HL-60 (cell line): ENCODE measurements at regions not wholly inside any gene's neighbourhood (a gene's known extent, or its start where the extent isn't known, plus 50 kb on each side); places are given as distances from the start of the nearest gene placed in this dataset.

Source experiments
- DNase-seq, 2 experiments: peaks; one replicate each; pipeline ENCODE4 v3.0.0-alpha.2; 2010 to 2020; ENCODE audit warnings: low read depth in 1 of 2, low spot score in 1 of 2
- H3K27ac ChIP-seq: fragments of 250-450 bp; sonication (Bioruptor Pico); replicated peaks from 2 replicates; pipeline ENCODE4 v1.5.1; 2020; ENCODE audit warnings: mild to moderate bottlenecking, moderate library complexity
- H3K27me3 ChIP-seq: fragments of 250-450 bp; sonication (Bioruptor Pico); 2 replicates; pipeline ENCODE4 v1.5.1; 2021; ENCODE audit warnings: mild to moderate bottlenecking, moderate library complexity; ENCODE audit not compliant: insufficient read depth, poor library complexity, severe bottlenecking
- H3K4me3 ChIP-seq: replicated peaks from 2 replicates; pipeline ENCODE4 v1.5.1; 2011; ENCODE audit warnings: mild to moderate bottlenecking, control low read depth, low read length; ENCODE audit not compliant: insufficient read depth
- GABPA ChIP-seq: IDR thresholded peaks from 2 replicates; pipeline ENCODE4 v1.6.1; 2012; ENCODE audit warnings: low read depth
- POLR2AphosphoS5 ChIP-seq: IDR thresholded peaks from 2 replicates; pipeline ENCODE4 v1.6.1; 2012; ENCODE audit warnings: low read depth
- SPI1 ChIP-seq: IDR thresholded peaks from 2 replicates; pipeline ENCODE4 v1.6.1; 2012; ENCODE audit warnings: low read depth, mild to moderate bottlenecking, borderline replicate concordance
- TF ChIP-seq, protein P1 (sequence below): IDR thresholded peaks from 2 replicates; pipeline ENCODE4 v1.6.1; 2012; ENCODE audit warnings: low read depth; ENCODE audit not compliant: insufficient replicate concordance
- TF ChIP-seq, protein P2 (sequence below): IDR thresholded peaks from one replicate; pipeline ENCODE4 v1.5.1; 2011; ENCODE audit warnings: low read length, control low read depth, inconsistent platforms; ENCODE audit not compliant: insufficient read depth

DNA sequence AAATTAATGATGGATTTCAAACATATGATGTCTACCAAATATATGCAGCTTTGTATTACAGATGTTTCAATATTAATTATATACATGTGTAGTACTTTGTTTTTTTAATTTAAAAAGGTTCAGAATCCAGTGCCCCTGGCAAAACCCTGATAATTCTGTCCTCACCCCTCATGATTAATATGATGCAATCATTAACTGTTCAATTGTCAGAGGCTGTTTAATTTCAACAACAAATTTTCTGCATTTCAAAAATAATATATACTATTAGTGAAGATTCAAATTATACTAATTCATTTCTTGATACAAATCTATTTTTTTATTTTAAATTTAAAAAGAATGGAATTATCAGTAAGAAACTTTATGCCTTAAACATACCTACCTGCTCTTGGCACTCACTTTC lies 162.6 kb downstream of the HHIPL2 start:
- peaks cover 2% of the 10 kb centered on the region for H3K27me3 ChIP-seq
- TF ChIP-seq GABPA (no peak), POLR2AphosphoS5 (no peak), SPI1 (no peak)
- TF ChIP-seq, protein P1, sequence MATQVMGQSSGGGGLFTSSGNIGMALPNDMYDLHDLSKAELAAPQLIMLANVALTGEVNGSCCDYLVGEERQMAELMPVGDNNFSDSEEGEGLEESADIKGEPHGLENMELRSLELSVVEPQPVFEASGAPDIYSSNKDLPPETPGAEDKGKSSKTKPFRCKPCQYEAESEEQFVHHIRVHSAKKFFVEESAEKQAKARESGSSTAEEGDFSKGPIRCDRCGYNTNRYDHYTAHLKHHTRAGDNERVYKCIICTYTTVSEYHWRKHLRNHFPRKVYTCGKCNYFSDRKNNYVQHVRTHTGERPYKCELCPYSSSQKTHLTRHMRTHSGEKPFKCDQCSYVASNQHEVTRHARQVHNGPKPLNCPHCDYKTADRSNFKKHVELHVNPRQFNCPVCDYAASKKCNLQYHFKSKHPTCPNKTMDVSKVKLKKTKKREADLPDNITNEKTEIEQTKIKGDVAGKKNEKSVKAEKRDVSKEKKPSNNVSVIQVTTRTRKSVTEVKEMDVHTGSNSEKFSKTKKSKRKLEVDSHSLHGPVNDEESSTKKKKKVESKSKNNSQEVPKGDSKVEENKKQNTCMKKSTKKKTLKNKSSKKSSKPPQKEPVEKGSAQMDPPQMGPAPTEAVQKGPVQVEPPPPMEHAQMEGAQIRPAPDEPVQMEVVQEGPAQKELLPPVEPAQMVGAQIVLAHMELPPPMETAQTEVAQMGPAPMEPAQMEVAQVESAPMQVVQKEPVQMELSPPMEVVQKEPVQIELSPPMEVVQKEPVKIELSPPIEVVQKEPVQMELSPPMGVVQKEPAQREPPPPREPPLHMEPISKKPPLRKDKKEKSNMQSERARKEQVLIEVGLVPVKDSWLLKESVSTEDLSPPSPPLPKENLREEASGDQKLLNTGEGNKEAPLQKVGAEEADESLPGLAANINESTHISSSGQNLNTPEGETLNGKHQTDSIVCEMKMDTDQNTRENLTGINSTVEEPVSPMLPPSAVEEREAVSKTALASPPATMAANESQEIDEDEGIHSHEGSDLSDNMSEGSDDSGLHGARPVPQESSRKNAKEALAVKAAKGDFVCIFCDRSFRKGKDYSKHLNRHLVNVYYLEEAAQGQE = no peak
- TF ChIP-seq, protein P2, sequence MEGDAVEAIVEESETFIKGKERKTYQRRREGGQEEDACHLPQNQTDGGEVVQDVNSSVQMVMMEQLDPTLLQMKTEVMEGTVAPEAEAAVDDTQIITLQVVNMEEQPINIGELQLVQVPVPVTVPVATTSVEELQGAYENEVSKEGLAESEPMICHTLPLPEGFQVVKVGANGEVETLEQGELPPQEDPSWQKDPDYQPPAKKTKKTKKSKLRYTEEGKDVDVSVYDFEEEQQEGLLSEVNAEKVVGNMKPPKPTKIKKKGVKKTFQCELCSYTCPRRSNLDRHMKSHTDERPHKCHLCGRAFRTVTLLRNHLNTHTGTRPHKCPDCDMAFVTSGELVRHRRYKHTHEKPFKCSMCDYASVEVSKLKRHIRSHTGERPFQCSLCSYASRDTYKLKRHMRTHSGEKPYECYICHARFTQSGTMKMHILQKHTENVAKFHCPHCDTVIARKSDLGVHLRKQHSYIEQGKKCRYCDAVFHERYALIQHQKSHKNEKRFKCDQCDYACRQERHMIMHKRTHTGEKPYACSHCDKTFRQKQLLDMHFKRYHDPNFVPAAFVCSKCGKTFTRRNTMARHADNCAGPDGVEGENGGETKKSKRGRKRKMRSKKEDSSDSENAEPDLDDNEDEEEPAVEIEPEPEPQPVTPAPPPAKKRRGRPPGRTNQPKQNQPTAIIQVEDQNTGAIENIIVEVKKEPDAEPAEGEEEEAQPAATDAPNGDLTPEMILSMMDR = no peak
- DNase-seq = no peak
- H3K27ac ChIP-seq = no peak overlapping the region
- H3K4me3 ChIP-seq = no peak overlapping the region

DNA sequence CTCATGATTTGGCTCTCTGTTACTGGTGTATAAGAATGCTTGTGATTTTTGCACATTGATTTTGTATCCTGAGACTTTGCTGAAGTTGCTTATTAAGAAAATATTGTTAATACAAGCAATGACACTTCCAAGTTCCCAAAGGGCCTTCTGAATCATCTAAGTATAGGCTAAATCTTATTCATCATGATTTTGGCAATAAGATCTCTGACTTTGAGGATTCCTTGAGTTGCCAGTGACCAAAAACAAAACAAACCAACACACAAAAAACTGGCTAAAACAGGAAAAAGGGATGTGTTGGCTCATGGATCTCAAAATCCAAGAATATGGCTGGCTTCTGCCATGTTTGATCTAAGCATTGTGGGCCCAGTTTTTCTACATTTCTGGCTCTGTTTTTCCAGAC lies 163.4 kb downstream of the HHIPL2 start:
- Histone ChIP-seq H3K27ac (no peak overlapping the region), H3K27me3 (peaks cover 2% of the 10 kb centered on the region), H3K4me3 (no peak overlapping the region)
- TF ChIP-seq POLR2AphosphoS5 (no peak), SPI1 (no peak), GABPA (no peak)
- TF ChIP-seq, protein P2 = no peak
- TF ChIP-seq, protein P1 = no peak
- DNase-seq = no peak

DNA sequence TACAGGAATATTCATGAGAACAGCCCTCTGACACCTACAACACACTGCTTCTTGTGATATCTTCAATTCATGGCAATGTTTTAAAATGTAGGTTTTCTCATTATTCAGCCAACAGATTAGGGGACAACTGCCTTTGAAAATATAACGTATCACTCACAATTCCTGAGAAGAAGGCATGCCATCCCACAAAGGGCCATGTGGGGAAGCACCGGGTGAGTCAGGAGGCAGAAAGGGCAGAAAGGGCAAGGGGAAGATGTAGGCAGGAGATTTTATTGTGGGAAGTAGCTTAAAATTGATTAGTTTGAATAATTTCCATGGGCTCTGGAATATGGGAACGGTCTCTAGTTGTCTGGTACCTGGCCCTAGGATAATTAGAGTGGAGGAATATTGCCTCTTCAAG lies 165.7 kb downstream of the HHIPL2 start:
- peaks cover 2% of the 10 kb centered on the region for H3K27me3 ChIP-seq
- DNase-seq = no peak
- TF ChIP-seq POLR2AphosphoS5 (no peak), SPI1 (no peak), GABPA (no peak)
- TF ChIP-seq, protein P2 = no peak
- TF ChIP-seq, protein P1 = no peak

More for the DNA sequence above, 165.7 kb downstream of the HHIPL2 start:
- H3K4me3 ChIP-seq = no peak overlapping the region
- H3K27ac ChIP-seq = no peak overlapping the region
